Neutrophil (primary cell): ENCODE measurements at regions not wholly inside any gene's neighbourhood (a gene's known extent, or its start where the extent isn't known, plus 50 kb on each side); places are given as distances from the start of the nearest gene placed in this dataset.

ENCODE experiments used
- H3K27ac ChIP-seq: fragments of 200-600 bp; sonication (generic); 2 replicates; pipeline ENCODE4 v1.5.1; 2016; ENCODE audit warnings: mild to moderate bottlenecking, moderate library complexity
- H3K27me3 ChIP-seq: fragments of 200-600 bp; sonication (generic); 2 replicates; pipeline ENCODE4 v1.6.0; 2016; ENCODE audit warnings: mild to moderate bottlenecking
- H3K36me3 ChIP-seq: fragments of 200-600 bp; sonication (generic); 2 replicates; pipeline ENCODE4 v1.5.1; 2017
- H3K4me1 ChIP-seq, 2 experiments: fragments of 200-600 bp in 1 of 2; sonication (generic) in 1 of 2; 1 replicate in 1 of 2; 2 replicates in 1 of 2; pipeline versions ENCODE4 v1.5.1 to v1.6.1; 2013 to 2016; ENCODE audit warnings: low read depth in 1 of 2, low read length in 1 of 2, mild to moderate bottlenecking in 1 of 2, moderate library complexity in 1 of 2; ENCODE audit not compliant: control insufficient read depth in 1 of 2, insufficient read depth in 1 of 2
- H3K4me3 ChIP-seq, 2 experiments: fragments of 200-600 bp in 1 of 2; sonication (generic) in 1 of 2; 1 replicate in 1 of 2; 2 replicates in 1 of 2; pipeline ENCODE4 v1.5.1; 2013 to 2016; ENCODE audit warnings: low read depth in 1 of 2, low read length in 1 of 2, mild to moderate bottlenecking in 1 of 2, moderate library complexity in 1 of 2
- H3K9me3 ChIP-seq: fragments of 200-600 bp; sonication (generic); 2 replicates; pipeline ENCODE4 v1.5.1; 2016
- CTCF ChIP-seq: fragments of 200-600 bp; sonication (generic); IDR thresholded peaks from 2 replicates; pipeline ENCODE4 v1.5.1; 2016; ENCODE audit warnings: antibody characterized with exemption

- no peaks in the 10 kb centered on the region for H3K9me3 ChIP-seq
- H3K4me3 ChIP-seq: no peak overlapping the region
- no peak for TF ChIP-seq CTCF
- no peaks in the 10 kb centered on the region for H3K4me1 ChIP-seq
- H3K27me3 ChIP-seq: no peaks in the 10 kb centered on the region
- H3K36me3 ChIP-seq: no peaks in the 10 kb centered on the region
- no peak overlapping the region for H3K27ac ChIP-seq
Observed at GRCh38 chr3:23697416-23697815, 108.3 kb upstream of the UBE2E1 start.

GRCh38 chr3:23698652-23699313 lies 107.0 kb upstream of the UBE2E1 start:
- no peaks in the 10 kb centered on the region for H3K9me3 ChIP-seq
- no peaks in the 10 kb centered on the region for H3K36me3 ChIP-seq
- no peak overlapping the region for H3K27ac ChIP-seq
- no peak overlapping the region for H3K4me3 ChIP-seq
- no peaks in the 10 kb centered on the region for H3K27me3 ChIP-seq
- no peak for TF ChIP-seq CTCF
- H3K4me1 ChIP-seq: no peaks in the 10 kb centered on the region

GRCh38 chr3:23700616-23701015 lies 105.1 kb upstream of the UBE2E1 start:
- Histone ChIP-seq H3K27me3 (no peaks in the 10 kb centered on the region), H3K4me3 (no peak overlapping the region), H3K27ac (no peak overlapping the region), H3K9me3 (no peaks in the 10 kb centered on the region), H3K4me1 (no peaks in the 10 kb centered on the region), H3K36me3 (no peaks in the 10 kb centered on the region)
- no peak for TF ChIP-seq CTCF

GRCh38 chr3:23701716-23702597 lies 103.8 kb upstream of the UBE2E1 start:
- Histone ChIP-seq H3K9me3 (no peaks in the 10 kb centered on the region), H3K27me3 (no peaks in the 10 kb centered on the region), H3K4me1 (no peaks in the 10 kb centered on the region), H3K4me3 (no peak overlapping the region), H3K27ac (no peak overlapping the region), H3K36me3 (no peaks in the 10 kb centered on the region)
- TF ChIP-seq CTCF: no peak

- Histone ChIP-seq H3K36me3 (no peaks in the 10 kb centered on the region), H3K4me3 (no peak overlapping the region), H3K27ac (no peak overlapping the region), H3K4me1 (no peaks in the 10 kb centered on the region), H3K27me3 (no peaks in the 10 kb centered on the region), H3K9me3 (no peaks in the 10 kb centered on the region)
- TF ChIP-seq CTCF: no peak
Observed at GRCh38 chr3:23704298-23704697, 101.5 kb upstream of the UBE2E1 start.
